ENCODE measurements at regions not wholly inside any gene's neighbourhood (a gene's known extent, or its start where the extent isn't known, plus 50 kb on each side); places are given as distances from the start of the nearest gene placed in this dataset.

- no peak for TF ChIP-seq CTCF (IDR thresholded peaks at IDR 0.05)
- TF ChIP-seq POLR2A (IDR thresholded peaks at IDR 0.05): no peak
Measured at GRCh38 chr15:53165988-53166683, 376.0 kb upstream of the ONECUT1 start.

All from uterus (tissue), 2 donors.